Endodermal cell (in vitro differentiated cells): ENCODE measurements at regions not wholly inside any gene's neighbourhood (a gene's known extent, or its start where the extent isn't known, plus 50 kb on each side); places are given as distances from the start of the nearest gene placed in this dataset.
"Not testable (repeated sequence)": the region's sequence is repeated elsewhere in the genome, so short reads cannot be mapped to it uniquely, and the experiment has no call there.

Source experiments
- DNase-seq: peaks from one replicate; pipeline ENCODE4 v3.0.0-alpha.2; 2017
- H3K27ac ChIP-seq: 2 replicates; pipeline ENCODE4 v1.5.1; 2013; ENCODE audit warnings: mild to moderate bottlenecking, low read depth, low read length, moderate library complexity
- H3K27me3 ChIP-seq: 2 replicates; pipeline ENCODE4 v1.6.1; 2013; ENCODE audit warnings: mild to moderate bottlenecking, low read length, moderate library complexity; ENCODE audit not compliant: insufficient read depth, control insufficient read depth, poor library complexity, severe bottlenecking
- H3K36me3 ChIP-seq: 2 replicates; pipeline ENCODE4 v1.7.0; 2013; ENCODE audit warnings: mild to moderate bottlenecking, low read length, moderate library complexity; ENCODE audit not compliant: control insufficient read depth, insufficient read depth
- H3K4me1 ChIP-seq: one replicate; pipeline ENCODE4 v1.7.0; 2013; ENCODE audit warnings: low read length; ENCODE audit not compliant: control insufficient read depth, insufficient read depth
- H3K4me3 ChIP-seq: 2 replicates; pipeline ENCODE4 v1.5.1; 2013; ENCODE audit warnings: mild to moderate bottlenecking, low read length, moderate library complexity
- H3K9ac ChIP-seq: 2 replicates; pipeline ENCODE4 v1.6.1; 2013; ENCODE audit warnings: mild to moderate bottlenecking, low read length, moderate library complexity; ENCODE audit not compliant: poor library complexity, severe bottlenecking; ENCODE audit errors: extremely low read depth
- H3K9me3 ChIP-seq: 2 replicates; pipeline ENCODE4 v1.6.1; 2013; ENCODE audit warnings: mild to moderate bottlenecking, low read length, moderate library complexity; ENCODE audit not compliant: control insufficient read depth
- H3K27ac Mint-ChIP-seq: 2 replicates; pipeline ENCODE4 v1.8.0; 2020; ENCODE audit warnings: mixed read lengths
- H3K27me3 Mint-ChIP-seq: 2 replicates; pipeline ENCODE4 v1.8.0; 2021; ENCODE audit warnings: mild to moderate bottlenecking, mixed read lengths; ENCODE audit not compliant: insufficient read depth
- H3K36me3 Mint-ChIP-seq: 2 replicates; pipeline ENCODE4 v1.8.0; 2020; ENCODE audit warnings: low read depth, mixed read lengths
- H3K4me1 Mint-ChIP-seq: 2 replicates; pipeline ENCODE4 v1.8.0; 2020; ENCODE audit warnings: mixed read lengths
- H3K4me3 Mint-ChIP-seq: 2 replicates; pipeline ENCODE4 v1.8.0; 2020; ENCODE audit warnings: mild to moderate bottlenecking, moderate library complexity, mixed read lengths
- H3K9me3 Mint-ChIP-seq: 2 replicates; pipeline ENCODE4 v1.8.0; 2020; ENCODE audit warnings: mild to moderate bottlenecking, mixed read lengths
- WGBS, 2 experiments: methylation state at CpG; one replicate each; pipeline versions ENCODE4 v1.1.5 to v1.1.7; 2013; ENCODE audit warnings: missing lambda C conversion rate in 2 of 2, mixed read lengths in 1 of 2; ENCODE audit not compliant: insufficient coverage in 1 of 2, insufficient read length in 1 of 2; 5-methylcytosine and 5-hydroxymethylcytosine counted together
- TF ChIP-seq, protein P1 (sequence below): fragments of 200-600 bp; sonication (generic); conservative IDR thresholded peaks from 2 replicates; pipeline ENCODE4 v1.5.0; 2021; ENCODE audit warnings: antibody characterized with exemption, mild to moderate bottlenecking

DNA sequence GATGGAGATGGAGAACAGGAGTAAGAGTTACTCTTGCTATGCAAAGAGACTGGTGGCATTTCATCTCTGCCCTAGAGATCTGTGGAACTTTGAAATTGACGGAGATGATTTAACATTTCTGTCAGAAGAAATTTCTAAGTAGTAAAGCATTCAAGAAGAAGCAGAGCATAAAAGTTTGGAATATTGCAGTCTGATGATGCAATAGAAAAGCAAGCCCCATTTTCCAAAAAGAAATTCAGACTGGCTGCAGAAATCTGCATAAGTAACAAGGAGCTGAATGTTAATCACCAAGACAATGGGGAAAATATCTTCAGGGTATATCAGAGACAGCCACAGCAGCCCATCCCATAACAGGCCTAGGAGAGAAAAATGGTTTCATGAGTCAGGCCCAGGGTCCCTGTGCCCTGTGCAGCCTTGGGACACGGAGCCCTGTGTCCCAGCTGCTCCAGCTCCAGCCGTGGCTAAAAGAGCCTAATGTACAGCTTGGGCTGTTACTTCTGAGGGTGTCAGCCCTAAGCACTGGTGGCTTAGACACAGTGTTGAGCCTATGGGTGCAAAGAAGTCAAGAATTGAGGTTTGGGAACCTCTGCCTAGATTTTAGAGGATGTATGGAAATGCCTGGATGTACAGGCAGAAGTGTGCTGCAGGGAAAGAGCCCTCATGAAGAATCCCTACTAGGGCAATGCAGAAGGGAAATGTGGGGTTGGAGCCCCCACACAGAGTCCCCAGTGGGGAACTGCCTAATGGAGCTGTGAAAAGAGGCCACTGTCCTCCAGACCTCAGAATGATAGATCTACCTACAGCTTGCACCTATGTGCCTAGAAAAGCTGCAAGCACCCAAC is 616.6 kb downstream of the SLC16A7 start:
- no peaks in the 10 kb centered on the region for H3K36me3 ChIP-seq
- H3K9me3 ChIP-seq, result peaks cover 4% of the 10 kb centered on the region
- H3K9ac ChIP-seq, result no peak overlapping the region
- Mint-ChIP-seq H3K9me3 (peaks cover 24% of the 10 kb centered on the region), H3K27me3 (no peaks in the 10 kb centered on the region), H3K36me3 (peaks cover 2% of the 10 kb centered on the region), H3K4me3 (no peak overlapping the region), H3K4me1 (peaks cover 3% of the 10 kb centered on the region), H3K27ac (no peak overlapping the region)
- no peaks in the 10 kb centered on the region for H3K4me1 ChIP-seq
- no peaks in the 10 kb centered on the region for H3K27me3 ChIP-seq
- WGBS, 2 experiments, result 91% methylated on average over 3 of the region's 3 CpGs; no CpG with 5 or more reads in 1 of the 2 experiments
- TF ChIP-seq, protein P1, sequence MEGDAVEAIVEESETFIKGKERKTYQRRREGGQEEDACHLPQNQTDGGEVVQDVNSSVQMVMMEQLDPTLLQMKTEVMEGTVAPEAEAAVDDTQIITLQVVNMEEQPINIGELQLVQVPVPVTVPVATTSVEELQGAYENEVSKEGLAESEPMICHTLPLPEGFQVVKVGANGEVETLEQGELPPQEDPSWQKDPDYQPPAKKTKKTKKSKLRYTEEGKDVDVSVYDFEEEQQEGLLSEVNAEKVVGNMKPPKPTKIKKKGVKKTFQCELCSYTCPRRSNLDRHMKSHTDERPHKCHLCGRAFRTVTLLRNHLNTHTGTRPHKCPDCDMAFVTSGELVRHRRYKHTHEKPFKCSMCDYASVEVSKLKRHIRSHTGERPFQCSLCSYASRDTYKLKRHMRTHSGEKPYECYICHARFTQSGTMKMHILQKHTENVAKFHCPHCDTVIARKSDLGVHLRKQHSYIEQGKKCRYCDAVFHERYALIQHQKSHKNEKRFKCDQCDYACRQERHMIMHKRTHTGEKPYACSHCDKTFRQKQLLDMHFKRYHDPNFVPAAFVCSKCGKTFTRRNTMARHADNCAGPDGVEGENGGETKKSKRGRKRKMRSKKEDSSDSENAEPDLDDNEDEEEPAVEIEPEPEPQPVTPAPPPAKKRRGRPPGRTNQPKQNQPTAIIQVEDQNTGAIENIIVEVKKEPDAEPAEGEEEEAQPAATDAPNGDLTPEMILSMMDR, result no peak
- H3K4me3 ChIP-seq, result no peak overlapping the region
- no peak overlapping the region for H3K27ac ChIP-seq
- no peak for DNase-seq

DNA sequence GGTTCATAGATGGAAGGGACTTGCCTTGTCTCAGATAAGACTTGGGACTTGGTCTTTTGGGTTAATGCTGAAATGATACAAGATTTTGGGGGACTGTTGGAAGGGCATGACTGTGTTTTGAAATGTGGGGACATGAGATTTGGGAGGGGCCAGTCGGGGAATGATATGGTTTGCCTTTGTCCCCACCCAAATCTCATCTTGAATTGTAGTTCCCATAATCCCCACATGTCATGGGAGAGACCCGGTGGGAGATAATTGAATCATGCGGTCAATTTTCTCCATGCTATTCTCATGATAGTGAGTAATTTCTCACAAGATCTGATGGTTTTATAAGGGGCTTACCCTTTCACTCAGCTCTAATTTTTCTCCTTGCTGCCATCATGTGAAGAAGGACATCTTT is 617.4 kb downstream of the SLC16A7 start:
- H3K4me3 Mint-ChIP-seq, result not testable (repeated sequence)

DNA sequence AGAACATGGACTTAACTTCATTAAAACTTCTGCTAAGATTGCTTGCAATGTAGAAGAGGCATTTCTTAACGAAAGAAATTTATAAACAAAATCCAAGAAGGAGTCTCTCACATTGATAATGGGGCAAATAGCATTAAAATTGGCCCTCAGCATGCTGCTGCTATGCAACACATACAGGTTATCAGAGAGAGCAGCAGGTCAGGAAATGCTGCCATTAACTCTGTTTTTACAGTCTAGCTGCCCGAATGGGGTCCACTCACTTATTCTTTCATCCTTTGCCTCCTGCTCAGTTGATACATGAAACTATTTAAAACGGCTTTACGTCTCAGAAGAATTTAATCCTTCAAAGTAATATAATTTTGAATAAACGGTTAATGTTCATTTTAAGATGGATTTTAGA is 620.4 kb downstream of the SLC16A7 start:
- H3K9me3 Mint-ChIP-seq, result peaks cover 24% of the 10 kb centered on the region
- peaks cover 2% of the 10 kb centered on the region for H3K36me3 Mint-ChIP-seq
- peaks cover 4% of the 10 kb centered on the region for H3K9me3 ChIP-seq
- no peaks in the 10 kb centered on the region for H3K36me3 ChIP-seq
- no peak overlapping the region for H3K27ac Mint-ChIP-seq
- no peak overlapping the region for H3K4me3 ChIP-seq
- 77 to 80% methylated on average over 2 to 5 of the region's 5 CpGs for WGBS, 2 experiments
- H3K4me3 Mint-ChIP-seq, result no peak overlapping the region
- H3K27ac ChIP-seq, result no peak overlapping the region
- H3K4me1 ChIP-seq, result no peaks in the 10 kb centered on the region
- TF ChIP-seq, protein P1, result no peak
- H3K4me1 Mint-ChIP-seq, result peaks cover 3% of the 10 kb centered on the region
- no peak overlapping the region for H3K9ac ChIP-seq
- no peak for DNase-seq
- H3K27me3 Mint-ChIP-seq, result no peaks in the 10 kb centered on the region
- H3K27me3 ChIP-seq, result no peaks in the 10 kb centered on the region

More for the DNA sequence above, 617.4 kb downstream of the SLC16A7 start:
- H3K9me3 Mint-ChIP-seq, result peaks cover 24% of the 10 kb centered on the region
- not testable (repeated sequence) for H3K4me1 Mint-ChIP-seq, H3K4me3 ChIP-seq, H3K27me3 ChIP-seq, H3K9me3 ChIP-seq, DNase-seq, H3K4me1 ChIP-seq, H3K27ac ChIP-seq, H3K9ac ChIP-seq, H3K27ac Mint-ChIP-seq, H3K36me3 ChIP-seq, H3K36me3 Mint-ChIP-seq, H3K27me3 Mint-ChIP-seq
- WGBS, 2 experiments, result 87 to 96% methylated on average over 3 of the region's 3 CpGs
